ENCODE measurements at regions not wholly inside any gene's neighbourhood (a gene's known extent, or its start where the extent isn't known, plus 50 kb on each side); places are given as distances from the start of the nearest gene placed in this dataset.

DNA sequence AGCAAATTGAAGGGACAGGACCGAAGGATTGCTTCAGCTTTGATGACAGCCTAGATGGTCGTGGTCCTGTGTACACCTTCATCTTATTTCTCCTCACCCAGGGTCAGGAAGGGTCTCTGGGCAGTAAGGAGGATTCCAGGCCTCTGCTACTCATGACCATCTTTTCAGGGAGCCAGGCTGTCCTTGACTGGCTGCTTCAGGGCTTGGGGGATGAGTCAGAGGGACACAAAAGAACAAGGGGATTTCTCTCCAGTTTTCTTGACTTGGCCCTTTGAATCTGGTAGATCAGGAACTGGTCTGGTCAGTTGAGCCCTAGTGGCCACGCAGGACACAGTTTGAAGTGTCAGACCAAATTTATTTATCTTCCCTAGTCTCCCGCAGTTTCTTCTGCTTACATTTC lies 402.1 kb upstream of the CHD6 start:
- H3K4me3 ChIP-seq (ENCODE audit: low read length): no peak overlapping the region
- no peaks in the 10 kb centered on the region for H3K9me3 ChIP-seq (replicated peaks; ENCODE audit: control insufficient read depth, low read depth, low read length)
- no peaks in the 10 kb centered on the region for H3K36me3 ChIP-seq (ENCODE audit: control insufficient read depth, insufficient read depth, low read length)
- WGBS (ENCODE audit: insufficient coverage): no CpG with 5 or more reads among the region's 4 CpGs
- DNase-seq: no peak
- H3K27ac ChIP-seq (ENCODE audit: low read length): no peak overlapping the region
- H3K27me3 ChIP-seq (ENCODE audit: control insufficient read depth, insufficient read depth, low read length): no peaks in the 10 kb centered on the region
- no peaks in the 10 kb centered on the region for H3K4me1 ChIP-seq (ENCODE audit: control insufficient read depth, insufficient read depth, low read length)

DNA sequence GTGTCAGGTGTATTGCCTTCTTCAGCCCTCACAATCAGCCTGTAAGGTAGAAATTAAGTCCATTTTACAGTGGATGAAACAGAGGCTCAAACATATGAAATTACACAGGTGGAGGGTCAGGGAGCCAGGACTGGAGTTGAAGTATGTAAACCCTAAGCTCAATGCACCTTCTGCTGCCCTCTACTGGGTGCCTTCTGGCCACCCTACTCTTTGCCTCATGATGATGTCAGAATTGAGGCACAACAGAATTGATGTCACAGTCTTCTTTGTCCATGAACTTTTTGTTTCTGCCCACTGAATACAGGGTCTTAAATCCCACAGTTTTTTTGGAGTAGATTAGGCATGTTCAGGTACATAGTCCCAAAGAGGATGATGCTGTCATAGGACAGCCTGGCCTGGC lies 400.8 kb upstream of the CHD6 start:
- H3K27ac ChIP-seq (ENCODE audit: low read length): no peak overlapping the region
- no peaks in the 10 kb centered on the region for H3K9me3 ChIP-seq (replicated peaks; ENCODE audit: control insufficient read depth, low read depth, low read length)
- no peaks in the 10 kb centered on the region for H3K27me3 ChIP-seq (ENCODE audit: control insufficient read depth, insufficient read depth, low read length)
- no peak overlapping the region for H3K4me3 ChIP-seq (ENCODE audit: low read length)
- DNase-seq: no peak
- no peaks in the 10 kb centered on the region for H3K4me1 ChIP-seq (ENCODE audit: control insufficient read depth, insufficient read depth, low read length)
- no peaks in the 10 kb centered on the region for H3K36me3 ChIP-seq (ENCODE audit: control insufficient read depth, insufficient read depth, low read length)

DNA sequence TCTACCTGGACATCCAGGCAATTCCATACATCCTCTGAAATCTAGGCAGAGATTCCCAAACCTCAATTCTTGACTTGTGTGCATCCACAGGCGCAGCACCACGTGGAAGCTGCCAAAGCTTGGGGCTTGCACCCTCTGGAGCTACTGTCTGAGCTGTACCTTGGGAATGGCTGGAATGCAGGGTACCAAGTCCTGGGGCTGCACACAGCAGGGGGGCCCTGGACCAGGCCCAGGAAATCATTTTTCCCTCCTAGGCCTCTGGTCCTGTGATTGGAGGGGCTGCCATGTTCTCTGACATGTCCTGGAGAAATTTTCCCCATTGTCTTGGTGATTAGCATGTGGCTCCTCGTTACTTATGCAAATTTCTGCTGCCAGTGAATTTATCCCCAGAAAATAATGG lies 391.9 kb upstream of the CHD6 start:
- H3K9me3 ChIP-seq (replicated peaks; ENCODE audit: control insufficient read depth, low read depth, low read length): no peaks in the 10 kb centered on the region
- no peaks in the 10 kb centered on the region for H3K36me3 ChIP-seq (ENCODE audit: control insufficient read depth, insufficient read depth, low read length)
- DNase-seq: no peak
- no peak overlapping the region for H3K4me3 ChIP-seq (ENCODE audit: low read length)
- H3K27me3 ChIP-seq (ENCODE audit: control insufficient read depth, insufficient read depth, low read length): no peaks in the 10 kb centered on the region
- 40% methylated on average over 1 of the region's 3 CpGs for WGBS (ENCODE audit: insufficient coverage)
- H3K4me1 ChIP-seq (ENCODE audit: control insufficient read depth, insufficient read depth, low read length): no peaks in the 10 kb centered on the region
- no peak overlapping the region for H3K27ac ChIP-seq (ENCODE audit: low read length)

DNA sequence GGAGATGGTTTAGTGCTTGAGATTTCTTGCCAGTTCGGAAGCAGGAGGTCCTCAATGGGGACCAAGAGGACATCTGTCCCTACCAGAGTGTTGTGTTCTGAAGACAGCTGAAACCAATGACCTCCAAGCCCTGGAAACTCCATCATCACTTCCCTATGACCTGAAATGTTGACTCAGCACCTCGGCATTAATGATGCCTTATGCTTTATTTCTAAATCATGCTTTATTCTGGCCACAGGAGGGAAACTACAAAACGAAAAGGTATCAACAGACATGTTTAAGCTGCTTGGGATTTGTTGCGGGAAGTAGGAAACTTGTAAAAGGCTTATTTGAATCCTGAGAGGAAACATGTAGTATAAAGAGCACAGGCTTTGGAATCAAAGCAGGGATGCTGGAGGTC lies 389.1 kb upstream of the CHD6 start:
- H3K4me3 ChIP-seq (ENCODE audit: low read length): no peak overlapping the region
- no peaks in the 10 kb centered on the region for H3K9me3 ChIP-seq (replicated peaks; ENCODE audit: control insufficient read depth, low read depth, low read length)
- no peaks in the 10 kb centered on the region for H3K36me3 ChIP-seq (ENCODE audit: control insufficient read depth, insufficient read depth, low read length)
- 45% methylated on average over 3 of the region's 4 CpGs for WGBS (ENCODE audit: insufficient coverage)
- no peaks in the 10 kb centered on the region for H3K4me1 ChIP-seq (ENCODE audit: control insufficient read depth, insufficient read depth, low read length)
- no peak overlapping the region for H3K27ac ChIP-seq (ENCODE audit: low read length)
- DNase-seq: no peak
- no peaks in the 10 kb centered on the region for H3K27me3 ChIP-seq (ENCODE audit: control insufficient read depth, insufficient read depth, low read length)

DNA sequence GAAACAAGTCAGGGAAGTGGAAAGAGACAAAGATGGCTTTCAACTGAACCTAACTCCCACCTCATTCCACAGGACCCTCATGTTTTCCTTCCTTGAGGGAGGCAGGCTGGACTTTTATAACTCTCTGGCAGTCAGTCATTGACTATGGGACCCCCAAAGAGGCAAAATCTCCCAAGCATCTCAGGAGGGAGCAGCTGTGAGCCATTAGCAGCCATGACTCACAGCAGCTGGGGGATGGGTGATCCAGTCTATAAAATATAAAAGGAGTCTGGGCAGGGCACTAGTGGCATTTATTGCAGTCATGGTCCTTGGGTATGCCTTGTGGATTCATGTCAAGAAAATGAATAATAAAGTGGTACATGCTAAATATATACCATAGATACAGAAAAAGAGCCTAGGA lies 387.0 kb upstream of the CHD6 start:
- Histone ChIP-seq H3K36me3 (ENCODE audit: control insufficient read depth, insufficient read depth, low read length) (no peaks in the 10 kb centered on the region), H3K4me1 (ENCODE audit: control insufficient read depth, insufficient read depth, low read length) (no peaks in the 10 kb centered on the region), H3K4me3 (ENCODE audit: low read length) (no peak overlapping the region), H3K27me3 (ENCODE audit: control insufficient read depth, insufficient read depth, low read length) (no peaks in the 10 kb centered on the region), H3K27ac (ENCODE audit: low read length) (no peak overlapping the region), H3K9me3 (replicated peaks; ENCODE audit: control insufficient read depth, low read depth, low read length) (no peaks in the 10 kb centered on the region)
- no peak for DNase-seq

DNA sequence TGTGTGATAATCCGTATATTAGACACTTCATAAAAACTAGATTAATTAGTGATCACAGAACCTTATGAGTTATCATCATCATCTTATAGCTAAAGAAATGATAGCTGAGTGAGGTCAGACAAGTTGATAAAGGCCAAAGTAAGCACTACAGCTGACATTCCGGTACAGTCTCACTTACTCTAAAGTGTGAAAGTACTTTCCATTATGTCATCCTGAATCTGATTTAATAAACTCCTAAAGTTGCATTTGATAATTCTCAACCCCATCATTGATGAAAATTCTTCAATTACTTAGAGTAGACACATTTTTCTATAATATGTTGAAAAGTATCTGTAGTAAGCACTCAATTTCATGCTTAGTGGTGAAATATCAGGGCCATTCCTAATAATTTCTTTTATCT lies 385.2 kb upstream of the CHD6 start:
- H3K27me3 ChIP-seq (ENCODE audit: control insufficient read depth, insufficient read depth, low read length): no peaks in the 10 kb centered on the region
- no peaks in the 10 kb centered on the region for H3K36me3 ChIP-seq (ENCODE audit: control insufficient read depth, insufficient read depth, low read length)
- no peak overlapping the region for H3K4me3 ChIP-seq (ENCODE audit: low read length)
- no CpG with 5 or more reads among the region's 2 CpGs for WGBS (ENCODE audit: insufficient coverage)
- no peaks in the 10 kb centered on the region for H3K4me1 ChIP-seq (ENCODE audit: control insufficient read depth, insufficient read depth, low read length)
- DNase-seq: no peak
- peaks cover 2% of the 10 kb centered on the region for H3K9me3 ChIP-seq (replicated peaks; ENCODE audit: control insufficient read depth, low read depth, low read length)
- H3K27ac ChIP-seq (ENCODE audit: low read length): no peak overlapping the region

DNA sequence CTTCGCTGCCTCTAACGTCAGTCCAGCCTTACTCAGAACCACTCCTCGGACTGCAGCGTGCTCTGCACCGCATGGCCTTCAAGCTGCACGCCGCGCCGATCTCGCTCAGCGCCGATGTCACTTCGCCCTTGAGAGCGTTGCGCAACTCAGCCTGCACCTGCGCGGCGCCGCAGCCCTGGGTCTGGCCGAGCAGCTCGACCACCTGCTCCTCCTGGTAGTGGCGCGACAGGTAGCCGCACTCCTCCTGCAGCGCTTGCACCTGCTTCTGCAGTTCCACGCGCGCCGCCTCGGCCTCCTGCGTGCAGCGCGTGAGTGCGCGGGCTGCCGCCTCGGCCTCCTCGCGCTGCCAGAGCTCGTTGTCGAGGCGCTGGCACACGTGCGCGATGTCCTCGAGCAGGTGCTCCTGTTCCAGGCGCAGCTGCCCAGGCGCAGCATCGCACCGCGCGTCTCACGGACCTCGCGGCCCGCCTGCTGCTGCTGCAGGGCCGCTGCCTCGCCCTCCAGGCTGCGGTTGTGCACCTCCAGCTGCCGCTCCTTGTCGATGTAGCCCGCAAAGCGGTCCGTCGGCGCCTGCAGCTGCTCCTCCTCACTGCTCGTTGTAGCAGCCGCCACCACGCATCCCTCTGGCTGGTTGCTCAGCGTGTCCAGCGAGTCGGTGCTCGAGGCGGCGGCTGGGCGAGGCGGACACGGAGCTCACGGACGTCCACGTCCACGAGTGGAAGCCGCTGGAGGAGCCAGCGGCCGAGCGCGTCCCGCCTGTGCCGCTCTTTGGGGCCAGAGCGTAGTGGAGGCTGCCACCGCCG lies 380.6 kb upstream of the CHD6 start:
- H3K36me3 ChIP-seq (ENCODE audit: control insufficient read depth, insufficient read depth, low read length): no peaks in the 10 kb centered on the region
- no peak overlapping the region for H3K4me3 ChIP-seq (ENCODE audit: low read length)
- no peak for DNase-seq
- no peaks in the 10 kb centered on the region for H3K27me3 ChIP-seq (ENCODE audit: control insufficient read depth, insufficient read depth, low read length)
- no peak overlapping the region for H3K27ac ChIP-seq (ENCODE audit: low read length)
- H3K9me3 ChIP-seq (replicated peaks; ENCODE audit: control insufficient read depth, low read depth, low read length): peaks cover 2% of the 10 kb centered on the region
- H3K4me1 ChIP-seq (ENCODE audit: control insufficient read depth, insufficient read depth, low read length): no peaks in the 10 kb centered on the region
- WGBS (ENCODE audit: insufficient coverage): 92% methylated on average over 92 of the region's 92 CpGs

DNA sequence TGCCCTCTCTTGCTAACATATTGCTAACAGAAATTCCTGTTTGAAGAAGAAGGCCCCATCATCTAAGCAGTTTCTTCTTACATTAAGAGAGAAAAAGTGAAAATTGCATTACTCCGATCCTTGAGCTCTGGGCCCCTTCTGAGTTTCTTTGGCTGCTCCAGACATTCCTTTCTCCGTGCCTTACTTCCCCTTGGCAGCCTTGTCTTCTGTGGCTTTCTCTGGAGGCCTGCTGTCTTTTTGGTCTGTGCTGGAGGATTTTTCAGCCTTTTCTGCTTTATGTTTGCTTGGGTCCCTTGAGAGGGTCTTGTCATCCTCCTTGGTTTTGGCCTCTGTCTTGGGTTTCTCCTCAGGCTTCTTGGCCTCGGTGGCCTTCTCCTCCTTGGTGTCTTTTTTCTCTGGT lies 378.8 kb upstream of the CHD6 start:
- WGBS (ENCODE audit: insufficient coverage): 73% methylated on average over 1 of the region's 3 CpGs

DNA sequence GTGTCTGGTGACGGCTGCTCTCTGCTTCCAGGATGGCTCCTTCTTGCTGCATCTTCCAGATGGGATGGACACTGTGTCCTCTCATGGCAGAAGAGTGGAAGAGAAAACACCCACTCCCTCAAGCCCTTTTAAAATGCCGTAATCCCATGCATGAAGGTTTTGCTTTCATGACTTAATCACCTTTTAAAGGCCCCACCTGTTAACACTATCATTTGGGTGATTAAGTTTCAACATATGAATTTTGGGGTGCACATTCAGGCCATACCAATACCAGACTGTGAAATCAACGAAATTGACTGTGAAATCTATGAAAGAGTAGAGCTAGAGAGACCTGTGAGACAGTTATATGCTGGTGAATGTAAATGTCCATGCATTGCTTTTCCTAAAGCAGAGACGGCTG lies 374.3 kb upstream of the CHD6 start:
- no peak for DNase-seq
- H3K27ac ChIP-seq (ENCODE audit: low read length): no peak overlapping the region
- no peak overlapping the region for H3K4me3 ChIP-seq (ENCODE audit: low read length)
- H3K36me3 ChIP-seq (ENCODE audit: control insufficient read depth, insufficient read depth, low read length): no peaks in the 10 kb centered on the region
- no peaks in the 10 kb centered on the region for H3K27me3 ChIP-seq (ENCODE audit: control insufficient read depth, insufficient read depth, low read length)
- no peaks in the 10 kb centered on the region for H3K4me1 ChIP-seq (ENCODE audit: control insufficient read depth, insufficient read depth, low read length)
- no peaks in the 10 kb centered on the region for H3K9me3 ChIP-seq (replicated peaks; ENCODE audit: control insufficient read depth, low read depth, low read length)
- WGBS (ENCODE audit: insufficient coverage): no CpG with 5 or more reads among the region's 4 CpGs

More for the DNA sequence above, 378.8 kb upstream of the CHD6 start:
- no peaks in the 10 kb centered on the region for H3K27me3 ChIP-seq (ENCODE audit: control insufficient read depth, insufficient read depth, low read length)
- DNase-seq: no peak
- no peaks in the 10 kb centered on the region for H3K4me1 ChIP-seq (ENCODE audit: control insufficient read depth, insufficient read depth, low read length)
- H3K9me3 ChIP-seq (replicated peaks; ENCODE audit: control insufficient read depth, low read depth, low read length): peaks cover 2% of the 10 kb centered on the region
- H3K27ac ChIP-seq (ENCODE audit: low read length): no peak overlapping the region
- H3K4me3 ChIP-seq (ENCODE audit: low read length): no peak overlapping the region
- no peaks in the 10 kb centered on the region for H3K36me3 ChIP-seq (ENCODE audit: control insufficient read depth, insufficient read depth, low read length)

DNA sequence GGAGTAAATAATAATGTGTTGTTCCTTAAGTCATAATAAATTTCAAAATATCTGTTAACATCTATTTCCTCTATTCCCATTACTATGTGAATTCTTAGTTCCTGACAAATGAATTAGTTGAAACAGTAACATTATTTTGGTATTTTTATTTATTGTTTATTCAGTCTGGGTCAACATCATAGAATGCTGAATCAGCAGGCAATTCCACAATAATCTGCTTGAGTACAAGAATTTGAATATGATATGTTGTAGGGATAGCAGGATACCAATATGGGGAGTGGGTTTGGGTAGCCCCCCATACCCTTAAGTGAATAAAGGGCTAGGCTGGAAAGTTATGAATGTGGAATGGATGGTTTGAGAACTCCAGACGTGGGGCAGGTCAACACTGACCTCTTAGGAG lies 373.2 kb upstream of the CHD6 start:
- 50% methylated on average over 1 of the region's 1 CpG for WGBS (ENCODE audit: insufficient coverage)

More for the DNA sequence above, 373.2 kb upstream of the CHD6 start:
- Histone ChIP-seq H3K27ac (ENCODE audit: low read length) (no peak overlapping the region), H3K27me3 (ENCODE audit: control insufficient read depth, insufficient read depth, low read length) (no peaks in the 10 kb centered on the region), H3K9me3 (replicated peaks; ENCODE audit: control insufficient read depth, low read depth, low read length) (no peaks in the 10 kb centered on the region), H3K36me3 (ENCODE audit: control insufficient read depth, insufficient read depth, low read length) (no peaks in the 10 kb centered on the region), H3K4me3 (ENCODE audit: low read length) (no peak overlapping the region), H3K4me1 (ENCODE audit: control insufficient read depth, insufficient read depth, low read length) (no peaks in the 10 kb centered on the region)
- no peak for DNase-seq

All from muscle of leg (tissue), 3 donors.